PFSK-1 (cell line): ENCODE measurements at regions not wholly inside any gene's neighbourhood (a gene's known extent, or its start where the extent isn't known, plus 50 kb on each side); places are given as distances from the start of the nearest gene placed in this dataset.

Experiments
- FOXP2 ChIP-seq: optimal IDR thresholded peaks from 2 replicates; pipeline ENCODE3; 2011; ENCODE audit warnings: borderline replicate concordance, control low read depth, inconsistent platforms; ENCODE audit not compliant: insufficient read depth; ENCODE audit errors: extremely low read length, extremely low read depth
- POLR2AphosphoS5 ChIP-seq: IDR thresholded peaks from 2 replicates; pipeline ENCODE4 v1.6.1; 2012; ENCODE audit warnings: low read depth, mild to moderate bottlenecking, control low read depth, low read length, moderate library complexity
- REST ChIP-seq, 2 experiments: IDR thresholded peaks; 2 replicates each; pipeline versions ENCODE4 v1.6.1 to v1.8.0; 2011 to 2012; ENCODE audit warnings: low read depth in 2 of 2, low read length in 2 of 2, control low read depth in 1 of 2, inconsistent platforms in 1 of 2, mild to moderate bottlenecking in 1 of 2, moderate library complexity in 1 of 2; ENCODE audit not compliant: insufficient read depth in 1 of 2
- SIN3A ChIP-seq: IDR thresholded peaks from 2 replicates; pipeline ENCODE4 v1.6.1; 2012; ENCODE audit warnings: mild to moderate bottlenecking, low read length, moderate library complexity, borderline replicate concordance; ENCODE audit not compliant: insufficient read depth
- TAF1 ChIP-seq: IDR thresholded peaks from 2 replicates; pipeline ENCODE4 v1.6.1; 2012; ENCODE audit warnings: low read length, control low read depth, borderline replicate concordance; ENCODE audit not compliant: insufficient read depth

- TF ChIP-seq POLR2AphosphoS5 (no peak), FOXP2 (no peak), TAF1 (no peak), REST (IDR thresholded peaks at IDR 0.05; ENCODE audit: insufficient read depth in 1 of 2, low read depth in 2 of 2, low read length in 2 of 2) (no peak), SIN3A (no peak)
Measured at GRCh38 chr9:75471549-75472114, 383.3 kb downstream of the OSTF1 start.

GRCh38 chr9:75482566-75482965 lies 394.3 kb downstream of the OSTF1 start:
- TF ChIP-seq REST (IDR thresholded peaks at IDR 0.05; ENCODE audit: insufficient read depth in 1 of 2, low read depth in 2 of 2, low read length in 2 of 2) (no peak), TAF1 (no peak), FOXP2 (no peak), POLR2AphosphoS5 (no peak), SIN3A (no peak)

GRCh38 chr9:75483636-75484035 lies 395.3 kb downstream of the OSTF1 start:
- no peak for TF ChIP-seq SIN3A
- no peak for TF ChIP-seq FOXP2
- TF ChIP-seq REST (IDR thresholded peaks at IDR 0.05; ENCODE audit: insufficient read depth in 1 of 2, low read depth in 2 of 2, low read length in 2 of 2) = no peak
- TF ChIP-seq TAF1 = no peak
- no peak for TF ChIP-seq POLR2AphosphoS5

GRCh38 chr9:75487856-75488718 lies 399.8 kb downstream of the OSTF1 start:
- TF ChIP-seq POLR2AphosphoS5 (no peak), SIN3A (no peak), REST (IDR thresholded peaks at IDR 0.05; ENCODE audit: insufficient read depth in 1 of 2, low read depth in 2 of 2, low read length in 2 of 2) (no peak), FOXP2 (no peak), TAF1 (no peak)
